ENCODE measurements at regions not wholly inside any gene's neighbourhood (a gene's known extent, or its start where the extent isn't known, plus 50 kb on each side); places are given as distances from the start of the nearest gene placed in this dataset.
A peak's percentile ranks its signal among the peaks of the same experiment; 100 is the strongest.

- Histone ChIP-seq H3K27me3 (ENCODE audit: control insufficient read depth in 3 of 3, insufficient read depth in 3 of 3, low read length in 2 of 3) (no peaks in the 10 kb centered on the region), H3K9ac (ENCODE audit: insufficient read depth in 1 of 2, low read length in 2 of 2) (no peak overlapping the region), H3K36me3 (ENCODE audit: control insufficient read depth in 4 of 4, insufficient read depth in 4 of 4, low read length in 4 of 4) (no peaks in the 10 kb centered on the region), H3K4me3 (no peak overlapping the region), H3K4me1 (ENCODE audit: control insufficient read depth in 5 of 5, insufficient read depth in 5 of 5, low read length in 5 of 5) (peaks cover 0 to 70% (median 34%) of the 10 kb centered on the region in 5 donors), H3K27ac (ENCODE audit: low read depth in 1 of 2, low read length in 1 of 2) (peak overlapping the region in 1 of 2 donors; percentile 95), H3K9me3 (ENCODE audit: control insufficient read depth in 4 of 4, insufficient read depth in 3 of 4, low read length in 3 of 4) (peaks cover 0 to 3% (median 0%) of the 10 kb centered on the region in 4 donors)
- ATAC-seq (ENCODE audit: insufficient read depth, low FRiP score) (no peak), DNase-seq (no peak)
- WGBS, 2 donors, result 65 to 74% methylated on average over 4 of the region's 4 CpGs
- no peak for TF ChIP-seq CTCF (IDR thresholded peaks at IDR 0.05; ENCODE audit: control extremely low read depth, extremely low read depth)
Observed at GRCh38 chr2:43107679-43108078, 118.7 kb downstream of the ZFP36L2 start.

GRCh38 chr2:43106559-43107527 is 119.6 kb downstream of the ZFP36L2 start:
- 50 to 65% methylated on average over 10 of the region's 10 CpGs for WGBS, 2 donors
- no peak overlapping the region for H3K4me3 ChIP-seq
- H3K9ac ChIP-seq (ENCODE audit: insufficient read depth in 1 of 2, low read length in 2 of 2), result peak overlapping the region in 1 of 2 donors; percentile 23
- peaks cover 0 to 3% (median 0%) of the 10 kb centered on the region in 4 donors for H3K9me3 ChIP-seq (ENCODE audit: control insufficient read depth in 4 of 4, insufficient read depth in 3 of 4, low read length in 3 of 4)
- H3K4me1 ChIP-seq (ENCODE audit: control insufficient read depth in 5 of 5, insufficient read depth in 5 of 5, low read length in 5 of 5), result peaks cover 0 to 79% (median 42%) of the 10 kb centered on the region in 5 donors
- ATAC-seq (ENCODE audit: insufficient read depth, low FRiP score), result peak; percentile 36
- H3K36me3 ChIP-seq (ENCODE audit: control insufficient read depth in 4 of 4, insufficient read depth in 4 of 4, low read length in 4 of 4), result no peaks in the 10 kb centered on the region
- no peak for TF ChIP-seq CTCF (IDR thresholded peaks at IDR 0.05; ENCODE audit: control extremely low read depth, extremely low read depth)
- DNase-seq, result peak in 2 of 3 donors; percentile 58
- peak overlapping the region in 1 of 2 donors; percentile 95 for H3K27ac ChIP-seq (ENCODE audit: low read depth in 1 of 2, low read length in 1 of 2)
- H3K27me3 ChIP-seq (ENCODE audit: control insufficient read depth in 3 of 3, insufficient read depth in 3 of 3, low read length in 2 of 3), result no peaks in the 10 kb centered on the region

GRCh38 chr2:43105586-43106558 is 120.5 kb downstream of the ZFP36L2 start:
- no peaks in the 10 kb centered on the region for H3K36me3 ChIP-seq (ENCODE audit: control insufficient read depth in 4 of 4, insufficient read depth in 4 of 4, low read length in 4 of 4)
- H3K4me1 ChIP-seq (ENCODE audit: control insufficient read depth in 5 of 5, insufficient read depth in 5 of 5, low read length in 5 of 5), result peaks cover 0 to 88% (median 47%) of the 10 kb centered on the region in 5 donors
- H3K27me3 ChIP-seq (ENCODE audit: control insufficient read depth in 3 of 3, insufficient read depth in 3 of 3, low read length in 2 of 3), result no peaks in the 10 kb centered on the region
- WGBS, 2 donors, result 30 to 54% methylated on average over 4 of the region's 4 CpGs
- peak; percentile 59 for ATAC-seq (ENCODE audit: insufficient read depth, low FRiP score)
- H3K9ac ChIP-seq (ENCODE audit: insufficient read depth in 1 of 2, low read length in 2 of 2), result peak overlapping the region in 1 of 2 donors; percentile 23
- DNase-seq, result peak; percentile 93 to 98 (median 98)
- H3K4me3 ChIP-seq, result no peak overlapping the region
- no peak for TF ChIP-seq CTCF (IDR thresholded peaks at IDR 0.05; ENCODE audit: control extremely low read depth, extremely low read depth)
- H3K27ac ChIP-seq (ENCODE audit: low read depth in 1 of 2, low read length in 1 of 2), result peak overlapping the region; percentile 22 to 95
- H3K9me3 ChIP-seq (ENCODE audit: control insufficient read depth in 4 of 4, insufficient read depth in 3 of 4, low read length in 3 of 4), result peaks cover 0 to 3% (median 0%) of the 10 kb centered on the region in 4 donors
